ENCODE measurements at regions not wholly inside any gene's neighbourhood (a gene's known extent, or its start where the extent isn't known, plus 50 kb on each side); places are given as distances from the start of the nearest gene placed in this dataset.

GRCh38 chr12:92370828-92371227 is 225.2 kb upstream of the BTG1 start:
- ATAC-seq (ENCODE audit: low FRiP score) (no peak), DNase-seq (ENCODE audit: low spot score) (no peak)
- no peak for TF ChIP-seq CTCF (IDR thresholded peaks at IDR 0.05)

GRCh38 chr12:92369636-92370035 is 224.0 kb upstream of the BTG1 start:
- ATAC-seq (ENCODE audit: low FRiP score), result no peak
- no peak for DNase-seq (ENCODE audit: low spot score)
- no peak for TF ChIP-seq CTCF (IDR thresholded peaks at IDR 0.05)

- no peak for DNase-seq (ENCODE audit: low spot score)
- ATAC-seq (ENCODE audit: low FRiP score), result no peak
- TF ChIP-seq CTCF (IDR thresholded peaks at IDR 0.05), result no peak
These were observed 223.4 kb upstream of the BTG1 start for GRCh38 chr12:92369056-92369455.

- DNase-seq (ENCODE audit: low spot score) (no peak), ATAC-seq (ENCODE audit: low FRiP score) (no peak)
- TF ChIP-seq CTCF (IDR thresholded peaks at IDR 0.05), result no peak
These were observed 220.2 kb upstream of the BTG1 start for GRCh38 chr12:92365836-92366235.

GRCh38 chr12:92365333-92365732 is 219.7 kb upstream of the BTG1 start:
- ATAC-seq (ENCODE audit: low FRiP score), result no peak
- TF ChIP-seq CTCF (IDR thresholded peaks at IDR 0.05), result no peak
- no peak for DNase-seq (ENCODE audit: low spot score)

GRCh38 chr12:92363295-92364146 is 217.9 kb upstream of the BTG1 start:
- no peak for TF ChIP-seq CTCF (IDR thresholded peaks at IDR 0.05)
- ATAC-seq (ENCODE audit: low FRiP score) (no peak), DNase-seq (ENCODE audit: low spot score) (no peak)

GRCh38 chr12:92362785-92363184 is 217.1 kb upstream of the BTG1 start:
- no peak for TF ChIP-seq CTCF (IDR thresholded peaks at IDR 0.05)
- ATAC-seq (ENCODE audit: low FRiP score), result no peak

More at GRCh38 chr12:92362785-92363184, 217.1 kb upstream of the BTG1 start:
- DNase-seq (ENCODE audit: low spot score), result no peak
